SK-MEL-5 (cell line): ENCODE measurements at regions not wholly inside any gene's neighbourhood (a gene's known extent, or its start where the extent isn't known, plus 50 kb on each side); places are given as distances from the start of the nearest gene placed in this dataset.
"Not testable (repeated sequence)": the region's sequence is repeated elsewhere in the genome, so short reads cannot be mapped to it uniquely, and the experiment has no call there.

Experiments
- DNase-seq: peaks from one replicate; pipeline ENCODE4 v3.0.0-alpha.2; 2016; ENCODE audit warnings: low read depth, low spot score
- in situ Hi-C: cut with HindIII; loops from 2 replicates; pipeline ENCODE4 v1.10.0; 2016; ENCODE audit warnings: low sequenced_read_pairs, high pct_unique_total_duplicates, low pct_unique_long_range_greater_than_20kb

- in situ Hi-C loops, result no loop called here
- DNase-seq, result no peak
These were observed 633.0 kb downstream of the LRRC70 start for GRCh38 chr5:63211448-63212132.

DNA sequence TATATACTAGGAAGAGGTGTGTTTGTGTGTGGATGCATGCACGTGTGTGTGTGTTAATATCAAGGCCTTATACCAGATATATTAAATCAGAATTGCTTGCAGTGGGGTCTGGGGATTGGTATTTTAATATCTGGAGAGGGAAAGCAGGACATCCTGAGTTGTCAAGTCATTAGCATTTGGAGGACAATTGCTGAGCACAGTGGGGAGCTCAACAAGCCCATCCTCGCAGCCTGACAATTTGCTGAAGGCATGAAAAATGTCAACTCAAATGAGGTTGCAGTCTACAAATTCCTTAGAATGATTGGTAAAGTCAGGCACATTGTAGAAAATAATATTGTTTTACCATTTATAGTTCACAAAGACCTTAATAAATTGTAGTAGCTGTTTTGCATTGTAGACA is 627.4 kb downstream of the LRRC70 start:
- no peak for DNase-seq
- in situ Hi-C loops, result no loop called here

- no peak for DNase-seq
- in situ Hi-C loops, result no loop called here
These were observed 623.1 kb downstream of the LRRC70 start for GRCh38 chr5:63201738-63202137.

- no peak for DNase-seq
- in situ Hi-C loops, result no loop called here
These were observed 615.5 kb downstream of the LRRC70 start for GRCh38 chr5:63194126-63194525.

GRCh38 chr5:63180190-63180589 is 601.6 kb downstream of the LRRC70 start:
- DNase-seq, in situ Hi-C loops: not testable (repeated sequence)

DNA sequence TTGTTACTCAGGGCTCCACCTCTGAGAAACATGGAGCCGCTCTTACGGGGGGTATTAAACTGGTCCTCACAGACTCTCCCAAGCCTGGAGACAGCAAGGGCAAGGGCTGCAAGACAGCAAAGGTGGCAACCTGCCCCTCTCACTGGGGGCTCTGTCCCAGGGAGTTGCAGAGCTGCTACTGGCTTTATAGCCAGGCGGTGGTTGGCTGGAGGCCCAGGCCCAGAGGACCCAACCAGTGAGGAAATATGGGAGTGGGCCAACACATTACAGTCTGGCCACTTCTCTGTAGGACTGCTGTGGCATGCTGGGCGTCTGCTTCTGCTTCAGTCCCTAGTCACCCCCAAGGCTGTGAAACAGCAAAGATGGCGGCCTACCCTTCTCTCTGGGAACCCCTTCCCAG is 597.2 kb downstream of the LRRC70 start:
- DNase-seq, result no peak
- in situ Hi-C loops, result no loop called here

GRCh38 chr5:63170486-63170885 is 591.9 kb downstream of the LRRC70 start:
- in situ Hi-C loops, result no loop called here
- DNase-seq, result no peak

DNA sequence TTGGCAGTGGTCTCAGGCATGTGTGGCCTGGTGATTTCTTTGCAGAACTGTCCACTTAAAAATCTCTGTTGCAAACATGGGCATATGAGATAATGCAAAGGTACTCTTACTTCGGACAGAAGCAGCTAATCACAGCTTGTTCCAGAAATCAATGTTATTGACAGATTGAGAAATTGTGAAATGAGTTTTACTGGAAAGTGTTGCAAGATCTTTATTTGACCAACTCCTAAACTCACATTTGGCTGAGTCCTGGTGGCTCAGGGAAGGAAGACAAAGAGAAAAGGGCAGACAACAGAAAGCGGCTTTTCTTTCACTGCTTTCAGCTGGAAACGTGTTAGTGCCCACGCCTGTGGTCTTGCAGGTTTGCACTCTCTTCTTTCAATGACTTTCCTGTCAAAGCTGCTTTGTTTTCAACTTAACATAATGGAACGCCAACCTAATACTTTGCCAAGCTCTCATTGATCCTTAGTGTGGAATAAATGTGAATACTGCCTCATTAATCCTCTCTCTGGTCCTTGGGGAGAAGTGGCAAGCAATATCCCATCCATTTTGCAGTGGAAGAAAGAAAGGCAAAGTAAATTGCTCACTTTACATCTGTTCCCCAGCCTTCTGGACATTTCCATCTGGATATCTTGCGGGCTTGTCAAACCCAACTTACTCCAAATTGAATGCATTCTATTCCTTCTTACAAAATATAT is 586.4 kb downstream of the LRRC70 start:
- in situ Hi-C loops, result no loop called here
- no peak for DNase-seq

GRCh38 chr5:63164339-63164738 is 585.7 kb downstream of the LRRC70 start:
- DNase-seq, result no peak
- in situ Hi-C loops, result no loop called here

DNA sequence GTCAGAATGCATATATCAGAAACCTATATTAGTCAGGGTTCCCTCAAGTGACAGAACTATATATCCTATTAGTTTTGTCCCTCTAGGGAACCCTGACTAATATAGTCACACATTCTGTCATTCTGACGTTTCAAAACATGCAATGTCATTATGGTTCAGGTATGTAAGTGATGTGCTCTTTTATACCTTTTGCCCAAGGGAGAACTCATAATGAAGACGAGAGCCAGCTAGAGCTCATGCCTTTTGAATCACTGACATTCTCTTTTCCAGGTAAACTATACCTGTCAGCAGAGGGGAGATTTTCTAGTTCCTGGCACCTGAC is 576.7 kb downstream of the LRRC70 start:
- in situ Hi-C loops, result no loop called here
- DNase-seq, result no peak

- in situ Hi-C loops, result no loop called here
- no peak for DNase-seq
These were observed 576.1 kb downstream of the LRRC70 start for GRCh38 chr5:63154476-63155309.

DNA sequence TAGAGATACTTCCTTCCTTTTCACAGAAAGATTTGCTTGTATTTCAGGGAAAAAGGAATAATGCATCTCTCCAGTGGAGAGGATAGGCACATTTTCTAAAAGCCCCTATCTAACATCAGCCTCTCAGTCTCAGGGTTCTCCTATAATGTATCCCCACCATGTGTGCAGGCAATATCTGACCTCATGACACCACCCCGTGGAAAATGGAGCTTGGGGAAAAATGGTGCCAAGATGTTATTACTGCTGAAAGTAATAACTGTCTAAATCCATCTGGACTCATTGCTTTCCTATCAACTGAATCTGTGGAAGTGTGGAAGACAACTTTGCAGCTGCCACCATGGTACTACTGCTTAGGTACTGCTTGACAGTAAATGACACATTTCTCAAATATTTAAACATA is 574.3 kb downstream of the LRRC70 start:
- DNase-seq, result no peak
- in situ Hi-C loops, result no loop called here

DNA sequence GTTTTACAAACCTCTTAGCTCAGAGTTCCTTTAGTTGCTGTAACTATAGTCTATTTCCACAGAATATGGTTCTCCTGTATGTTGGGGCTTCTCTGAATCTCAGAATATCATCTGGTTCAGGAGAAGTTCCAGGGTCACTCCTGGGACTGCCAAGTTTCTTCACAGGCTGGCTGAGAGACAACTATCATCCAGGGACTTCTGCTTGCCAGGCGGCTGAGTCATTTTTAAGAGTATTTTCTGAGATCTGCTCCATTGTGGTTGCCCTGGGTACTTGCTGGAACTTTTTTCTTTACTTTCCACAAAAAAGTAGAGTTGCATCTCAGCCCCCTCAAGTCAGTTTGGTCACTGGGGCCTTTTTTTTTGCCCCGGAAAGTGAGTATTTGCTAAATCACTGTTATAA is 566.5 kb downstream of the LRRC70 start:
- no peak for DNase-seq

GRCh38 chr5:63141591-63141990 is 563.0 kb downstream of the LRRC70 start:
- in situ Hi-C loops, result no loop called here
- no peak for DNase-seq

More for the DNA sequence above, 566.5 kb downstream of the LRRC70 start:
- in situ Hi-C loops, result no loop called here

DNA sequence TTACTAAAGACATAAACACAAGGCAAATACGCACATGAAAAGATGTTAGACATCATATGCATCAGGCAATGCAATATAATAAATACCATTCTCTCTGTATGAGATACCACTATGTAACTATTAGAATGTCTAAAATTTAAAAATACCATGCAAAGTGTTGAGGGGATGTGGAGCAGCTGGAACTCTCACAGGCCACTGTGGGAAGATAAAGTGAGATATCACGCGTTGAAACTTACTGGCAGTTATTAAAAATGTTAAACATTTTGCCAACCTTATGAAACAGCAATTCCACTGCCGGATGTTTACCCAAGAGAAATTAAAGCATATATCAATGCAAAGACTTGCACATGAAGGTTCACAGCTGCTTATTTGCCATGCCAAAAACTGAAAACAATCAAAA is 556.7 kb downstream of the LRRC70 start:
- in situ Hi-C loops, result no loop called here
- no peak for DNase-seq

- in situ Hi-C loops, result no loop called here
- no peak for DNase-seq
These were observed 553.1 kb downstream of the LRRC70 start for GRCh38 chr5:63131626-63132285.

GRCh38 chr5:63128761-63129160 is 550.1 kb downstream of the LRRC70 start:
- in situ Hi-C loops, result no loop called here
- no peak for DNase-seq

DNA sequence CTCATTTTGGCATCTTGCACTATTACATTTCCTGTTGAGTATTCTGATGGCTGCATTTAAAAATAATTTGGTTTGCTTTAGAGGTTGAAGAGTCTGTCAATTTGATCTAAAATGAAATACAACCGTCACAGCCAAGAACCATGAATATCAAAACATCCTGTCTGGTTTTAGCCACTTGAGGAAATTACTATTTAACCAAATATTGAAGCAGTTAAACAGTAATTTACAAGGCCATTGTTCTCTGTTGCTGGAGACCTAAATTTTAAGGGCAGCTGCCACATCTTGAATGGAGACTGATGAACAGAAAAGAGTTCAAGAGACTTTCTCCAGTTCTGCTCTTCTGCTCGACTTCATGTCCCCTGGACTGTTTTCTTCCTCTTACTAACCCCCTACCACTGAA is 549.4 kb downstream of the LRRC70 start:
- DNase-seq, result no peak
- in situ Hi-C loops, result no loop called here
